ENCODE measurements at regions not wholly inside any gene's neighbourhood (a gene's known extent, or its start where the extent isn't known, plus 50 kb on each side); places are given as distances from the start of the nearest gene placed in this dataset.

DNA sequence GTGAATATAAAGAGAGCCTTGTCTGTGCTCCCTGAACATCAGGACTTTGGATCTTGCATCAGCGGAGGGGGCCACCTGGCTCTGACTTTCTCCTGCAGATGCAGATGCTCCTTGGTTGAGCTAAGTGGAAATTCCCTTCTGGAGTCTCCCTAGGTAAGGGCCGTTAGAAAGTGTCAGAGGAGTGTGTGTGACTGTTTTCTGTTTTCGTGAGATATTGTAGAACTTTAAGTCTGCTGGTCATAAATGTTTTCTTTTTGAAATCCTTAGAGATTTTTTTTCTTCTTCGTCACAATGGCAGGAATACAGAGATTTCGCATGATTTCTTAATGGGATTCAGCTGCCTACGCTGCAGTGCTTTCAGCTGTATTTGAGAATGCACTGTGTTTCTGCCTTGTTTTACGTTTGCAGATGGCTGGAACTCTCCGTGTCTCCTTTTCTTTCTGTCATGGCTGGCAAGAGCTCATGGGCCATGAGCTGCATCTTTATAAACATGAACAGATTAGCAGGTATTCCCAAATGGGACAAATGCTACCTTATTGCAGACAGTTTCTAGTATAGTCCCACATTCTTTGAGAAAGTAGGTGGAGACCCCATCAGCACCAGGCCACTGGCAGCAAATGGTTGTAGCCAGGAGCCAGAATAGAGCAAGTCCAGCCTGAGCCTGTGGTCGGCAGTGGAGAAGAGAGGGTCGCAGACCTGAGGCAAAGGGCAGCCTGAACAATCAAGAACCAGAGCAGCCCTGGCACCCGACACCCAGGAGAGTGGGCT, 76.2 kb upstream of the FRMD6 start:
- TF ChIP-seq POLR2A (IDR thresholded peaks at IDR 0.05; ENCODE audit: low read depth, low read length), result no peak
- no peak for TF ChIP-seq TAF1 (IDR thresholded peaks at IDR 0.05; ENCODE audit: low read depth, low read length)

Data from GM12891 (cell line).